ENCODE measurements at regions not wholly inside any gene's neighbourhood (a gene's known extent, or its start where the extent isn't known, plus 50 kb on each side); places are given as distances from the start of the nearest gene placed in this dataset.

DNA sequence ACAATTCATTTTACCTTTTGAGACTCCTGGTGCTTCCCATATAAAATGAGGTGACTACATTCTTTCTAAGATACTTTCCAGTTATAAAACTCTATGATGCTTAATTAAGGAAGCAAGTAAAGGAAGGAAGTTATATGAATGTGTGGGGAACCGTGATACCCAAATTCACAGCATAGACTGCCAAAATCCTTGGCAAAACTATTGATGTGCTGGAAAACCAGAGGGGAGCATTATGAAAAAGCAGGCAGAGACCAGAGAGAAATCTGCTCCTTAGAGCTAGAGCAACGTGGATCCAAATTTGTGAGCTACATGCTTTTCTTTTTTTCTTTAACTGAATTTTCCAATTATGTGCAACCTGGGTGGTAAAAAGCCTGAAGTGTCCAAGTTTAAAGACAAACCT, 201.4 kb upstream of the USP25 start:
- no peaks in the 10 kb centered on the region for H3K36me3 Mint-ChIP-seq (ENCODE audit: low read depth, unreplicated experiment)
- no peaks in the 10 kb centered on the region for H3K27me3 Mint-ChIP-seq (ENCODE audit: unreplicated experiment)
- peaks cover 23% of the 10 kb centered on the region for H3K4me1 Mint-ChIP-seq (ENCODE audit: unreplicated experiment)
- TF ChIP-seq, protein P1, sequence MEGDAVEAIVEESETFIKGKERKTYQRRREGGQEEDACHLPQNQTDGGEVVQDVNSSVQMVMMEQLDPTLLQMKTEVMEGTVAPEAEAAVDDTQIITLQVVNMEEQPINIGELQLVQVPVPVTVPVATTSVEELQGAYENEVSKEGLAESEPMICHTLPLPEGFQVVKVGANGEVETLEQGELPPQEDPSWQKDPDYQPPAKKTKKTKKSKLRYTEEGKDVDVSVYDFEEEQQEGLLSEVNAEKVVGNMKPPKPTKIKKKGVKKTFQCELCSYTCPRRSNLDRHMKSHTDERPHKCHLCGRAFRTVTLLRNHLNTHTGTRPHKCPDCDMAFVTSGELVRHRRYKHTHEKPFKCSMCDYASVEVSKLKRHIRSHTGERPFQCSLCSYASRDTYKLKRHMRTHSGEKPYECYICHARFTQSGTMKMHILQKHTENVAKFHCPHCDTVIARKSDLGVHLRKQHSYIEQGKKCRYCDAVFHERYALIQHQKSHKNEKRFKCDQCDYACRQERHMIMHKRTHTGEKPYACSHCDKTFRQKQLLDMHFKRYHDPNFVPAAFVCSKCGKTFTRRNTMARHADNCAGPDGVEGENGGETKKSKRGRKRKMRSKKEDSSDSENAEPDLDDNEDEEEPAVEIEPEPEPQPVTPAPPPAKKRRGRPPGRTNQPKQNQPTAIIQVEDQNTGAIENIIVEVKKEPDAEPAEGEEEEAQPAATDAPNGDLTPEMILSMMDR (IDR thresholded peaks at IDR 0.05; ENCODE audit: unreplicated experiment) = no peak
- no peak overlapping the region for H3K27ac Mint-ChIP-seq (ENCODE audit: unreplicated experiment)
- no peaks in the 10 kb centered on the region for H3K9me3 Mint-ChIP-seq (ENCODE audit: unreplicated experiment)
- no peak for DNase-seq (ENCODE audit: low spot score)
- H3K4me3 Mint-ChIP-seq (ENCODE audit: unreplicated experiment) = no peak overlapping the region

DNA sequence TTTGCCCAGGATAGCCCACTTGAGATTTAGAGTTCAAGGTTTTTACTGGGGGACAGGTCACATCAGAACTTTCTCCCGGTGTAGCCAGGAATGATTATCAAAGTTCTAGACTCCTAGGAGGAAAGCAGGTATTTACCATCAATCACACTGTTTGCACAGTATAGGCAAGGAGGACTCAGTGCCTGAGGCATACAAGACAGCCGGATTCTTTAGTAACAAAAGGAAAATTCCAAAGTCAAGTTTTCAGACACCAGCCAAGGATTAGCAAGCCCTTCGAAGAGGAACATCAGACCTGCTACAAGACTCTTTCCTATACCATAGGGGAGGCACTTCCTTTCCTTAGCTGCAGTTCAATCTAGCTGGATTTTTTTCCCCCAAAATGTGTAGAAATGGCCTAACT, 197.8 kb upstream of the USP25 start:
- H3K9me3 Mint-ChIP-seq (ENCODE audit: unreplicated experiment) = no peaks in the 10 kb centered on the region

DNA sequence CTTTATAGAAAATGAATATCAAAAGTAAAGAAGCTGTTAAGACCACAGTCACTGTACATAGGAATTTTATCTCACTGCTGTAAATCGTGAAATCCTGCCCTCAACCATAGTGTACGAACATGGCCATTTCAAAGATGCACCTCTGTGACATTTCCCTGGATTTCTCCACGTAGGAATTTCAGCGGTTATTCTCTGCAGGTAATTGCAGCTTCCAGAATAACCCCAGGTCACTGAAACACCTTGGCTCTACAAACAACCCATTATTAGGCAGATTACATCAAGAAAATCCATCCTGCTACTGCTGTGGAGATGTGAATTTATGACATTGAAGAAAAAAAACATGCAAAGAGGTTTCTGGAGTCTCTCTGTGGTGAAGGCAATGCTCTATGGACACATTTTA, 196.2 kb upstream of the USP25 start:
- peaks cover 11% of the 10 kb centered on the region for H3K4me1 Mint-ChIP-seq (ENCODE audit: unreplicated experiment)
- TF ChIP-seq, protein P1 (IDR thresholded peaks at IDR 0.05; ENCODE audit: unreplicated experiment) = no peak
- H3K4me3 Mint-ChIP-seq (ENCODE audit: unreplicated experiment) = no peak overlapping the region
- H3K27ac Mint-ChIP-seq (ENCODE audit: unreplicated experiment) = no peak overlapping the region
- no peak for DNase-seq (ENCODE audit: low spot score)
- H3K27me3 Mint-ChIP-seq (ENCODE audit: unreplicated experiment) = no peaks in the 10 kb centered on the region
- no peaks in the 10 kb centered on the region for H3K36me3 Mint-ChIP-seq (ENCODE audit: low read depth, unreplicated experiment)
- no peaks in the 10 kb centered on the region for H3K9me3 Mint-ChIP-seq (ENCODE audit: unreplicated experiment)

More for the DNA sequence above, 197.8 kb upstream of the USP25 start:
- Mint-ChIP-seq H3K27me3 (ENCODE audit: unreplicated experiment) (no peaks in the 10 kb centered on the region), H3K4me3 (ENCODE audit: unreplicated experiment) (no peak overlapping the region), H3K4me1 (ENCODE audit: unreplicated experiment) (peaks cover 20% of the 10 kb centered on the region), H3K36me3 (ENCODE audit: low read depth, unreplicated experiment) (no peaks in the 10 kb centered on the region), H3K27ac (ENCODE audit: unreplicated experiment) (no peak overlapping the region)
- TF ChIP-seq, protein P1 (IDR thresholded peaks at IDR 0.05; ENCODE audit: unreplicated experiment) = no peak
- DNase-seq (ENCODE audit: low spot score) = no peak

DNA sequence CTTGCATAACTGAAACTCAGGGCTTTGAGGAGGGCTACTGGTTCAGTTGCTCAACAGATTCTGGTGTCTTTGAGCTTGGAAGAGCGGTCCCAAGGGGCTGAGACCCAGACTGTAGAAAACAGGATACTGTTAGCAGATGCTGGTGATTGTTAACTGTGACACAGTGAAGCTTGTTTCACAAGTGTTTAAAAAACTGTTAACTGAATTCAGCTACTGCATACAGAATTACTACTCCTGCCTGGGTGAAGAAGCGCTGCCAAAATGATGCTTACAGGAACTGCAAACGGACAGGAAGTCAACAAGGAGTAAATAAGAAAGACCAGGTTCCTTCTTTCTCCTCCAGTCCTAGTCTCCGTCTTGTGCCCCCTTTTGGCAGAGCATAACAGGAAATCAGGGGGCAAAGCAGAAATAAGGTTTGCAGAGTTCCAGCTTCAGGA, 195.3 kb upstream of the USP25 start:
- no peak for DNase-seq (ENCODE audit: low spot score)
- Mint-ChIP-seq H3K4me3 (ENCODE audit: unreplicated experiment) (no peak overlapping the region), H3K4me1 (ENCODE audit: unreplicated experiment) (peaks cover 7% of the 10 kb centered on the region), H3K36me3 (ENCODE audit: low read depth, unreplicated experiment) (no peaks in the 10 kb centered on the region), H3K27me3 (ENCODE audit: unreplicated experiment) (no peaks in the 10 kb centered on the region), H3K9me3 (ENCODE audit: unreplicated experiment) (no peaks in the 10 kb centered on the region), H3K27ac (ENCODE audit: unreplicated experiment) (peak overlapping the region; percentile 58)
- TF ChIP-seq, protein P1 (IDR thresholded peaks at IDR 0.05; ENCODE audit: unreplicated experiment) = no peak

DNA sequence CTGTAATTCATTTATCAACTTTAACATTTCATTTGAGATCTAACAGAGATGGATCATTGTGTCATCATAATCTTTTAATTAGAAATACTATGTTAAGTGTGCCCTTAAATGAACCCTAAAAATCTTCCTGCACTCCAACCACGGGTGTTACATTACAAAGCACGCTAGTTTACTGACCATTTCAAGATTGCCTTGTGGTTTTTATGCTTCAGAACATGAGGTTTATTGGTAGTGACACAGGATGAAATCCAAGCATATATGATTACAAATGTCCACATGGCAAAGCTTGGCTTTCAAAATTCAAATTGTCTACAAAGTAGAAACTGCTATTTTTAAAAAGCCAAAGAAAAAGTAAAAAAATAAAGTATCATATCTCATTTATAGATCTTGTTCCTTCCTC, 190.4 kb upstream of the USP25 start:
- no peaks in the 10 kb centered on the region for H3K36me3 Mint-ChIP-seq (ENCODE audit: low read depth, unreplicated experiment)
- no peak overlapping the region for H3K27ac Mint-ChIP-seq (ENCODE audit: unreplicated experiment)
- no peak overlapping the region for H3K4me3 Mint-ChIP-seq (ENCODE audit: unreplicated experiment)
- peaks cover 4% of the 10 kb centered on the region for H3K4me1 Mint-ChIP-seq (ENCODE audit: unreplicated experiment)
- TF ChIP-seq, protein P1 (IDR thresholded peaks at IDR 0.05; ENCODE audit: unreplicated experiment) = no peak
- no peaks in the 10 kb centered on the region for H3K9me3 Mint-ChIP-seq (ENCODE audit: unreplicated experiment)
- no peaks in the 10 kb centered on the region for H3K27me3 Mint-ChIP-seq (ENCODE audit: unreplicated experiment)
- DNase-seq (ENCODE audit: low spot score) = no peak

All from endothelial cell (in vitro differentiated cells).